ENCODE measurements at regions not wholly inside any gene's neighbourhood (a gene's known extent, or its start where the extent isn't known, plus 50 kb on each side); places are given as distances from the start of the nearest gene placed in this dataset.

- no peak for DNase-seq
- intact Hi-C loops (cut with DNase I) = no loop called here
Measured at GRCh38 chr6:21409231-21409630, 184.3 kb upstream of the SOX4 start.

GRCh38 chr6:21413428-21413827, 180.1 kb upstream of the SOX4 start:
- DNase-seq = no peak

DNA sequence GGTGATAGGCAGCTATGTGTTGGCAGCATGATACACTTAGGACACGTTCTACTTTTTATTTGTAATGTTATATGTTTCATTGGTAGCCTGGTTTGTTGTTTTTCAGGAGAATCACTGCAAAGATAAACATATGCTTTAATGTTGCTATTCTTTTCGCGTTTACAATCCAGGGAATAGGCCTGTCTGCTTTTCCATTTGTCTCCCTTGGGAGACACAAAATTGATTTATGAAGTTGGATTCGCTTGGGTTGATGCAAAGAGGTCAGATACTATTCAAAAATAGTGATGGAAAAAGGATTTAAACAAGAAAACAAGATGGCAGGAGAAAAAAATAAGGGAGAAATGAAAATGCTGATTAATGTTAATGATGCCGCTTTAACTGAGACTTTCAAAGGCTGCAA, 179.5 kb upstream of the SOX4 start:
- intact Hi-C loops (cut with DNase I) = no loop called here
- DNase-seq = no peak

More at GRCh38 chr6:21413428-21413827, 180.1 kb upstream of the SOX4 start:
- intact Hi-C loops (cut with DNase I) = no loop called here

- no peak for DNase-seq
- intact Hi-C loops (cut with DNase I) = no loop called here
Measured at GRCh38 chr6:21420146-21420878, 173.2 kb upstream of the SOX4 start.

- intact Hi-C loops (cut with DNase I) = no loop called here
- no peak for DNase-seq
Measured at GRCh38 chr6:21420926-21421325, 172.6 kb upstream of the SOX4 start.

DNA sequence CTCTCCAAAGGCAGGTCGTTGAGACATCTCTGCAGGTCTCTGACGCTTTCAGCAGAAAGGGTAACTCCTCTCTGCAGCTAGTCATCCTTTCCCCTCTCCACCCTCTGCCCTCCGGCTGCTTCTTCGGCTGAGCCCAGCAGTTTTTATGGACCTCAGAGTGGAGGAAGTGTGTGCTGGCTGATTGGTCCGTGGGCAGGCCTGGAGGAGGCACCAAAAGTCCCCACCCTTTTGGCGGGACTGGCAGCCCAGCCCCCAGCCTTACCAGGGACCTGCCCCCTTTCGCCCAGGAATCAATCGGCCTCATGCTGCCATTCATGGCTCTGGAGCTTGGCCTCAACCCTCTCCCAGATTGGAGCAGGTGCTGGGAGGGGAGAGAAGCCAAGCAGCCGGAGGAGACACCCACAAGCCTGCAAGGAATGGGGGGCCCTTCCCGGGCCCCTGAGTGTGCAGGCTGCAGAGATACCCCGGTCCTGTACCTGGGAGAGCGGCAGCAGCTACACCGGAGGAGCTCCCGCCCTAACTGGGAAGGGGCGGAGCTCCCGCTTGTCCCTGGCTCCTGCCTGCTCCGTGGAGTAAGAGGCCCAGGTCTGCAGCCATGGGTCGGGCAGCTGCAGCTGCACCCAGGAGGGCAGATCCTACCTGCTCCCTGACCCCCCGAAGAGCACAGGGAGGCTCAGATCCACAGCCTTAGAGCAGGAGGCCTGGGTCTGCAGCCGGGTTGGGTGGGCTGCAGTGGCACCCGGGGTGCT, 170.3 kb upstream of the SOX4 start:
- intact Hi-C loops (cut with DNase I) = no loop called here
- no peak for DNase-seq

GRCh38 chr6:21426841-21427490, 166.6 kb upstream of the SOX4 start:
- no peak for DNase-seq
- intact Hi-C loops (cut with DNase I) = no loop called here

DNA sequence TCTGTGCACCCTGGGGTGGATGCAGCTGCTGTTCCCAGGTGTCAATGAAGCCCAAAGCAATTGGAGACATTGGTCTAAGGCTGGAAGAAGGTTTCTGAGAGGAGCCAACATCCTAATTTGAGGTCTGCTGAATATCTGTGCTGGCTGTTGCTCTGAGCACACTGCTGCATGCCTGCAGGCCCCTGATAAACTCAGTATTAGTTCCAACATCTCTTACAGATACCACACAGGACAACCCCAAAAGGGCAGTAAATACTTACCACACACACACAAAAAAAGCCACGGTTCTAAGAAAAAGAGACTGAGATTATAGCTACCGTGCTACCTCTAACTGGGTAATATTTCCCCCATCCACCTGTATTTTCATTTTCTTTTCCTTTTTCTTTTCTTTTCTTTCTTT, 164.3 kb upstream of the SOX4 start:
- no peak for DNase-seq
- intact Hi-C loops (cut with DNase I) = no loop called here

- no peak for DNase-seq
- intact Hi-C loops (cut with DNase I) = no loop called here
Measured at GRCh38 chr6:21431526-21431925, 162.0 kb upstream of the SOX4 start.

- intact Hi-C loops (cut with DNase I) = no loop called here
- DNase-seq = no peak
Measured at GRCh38 chr6:21436625-21437024, 156.9 kb upstream of the SOX4 start.

GRCh38 chr6:21437581-21437980, 156.0 kb upstream of the SOX4 start:
- DNase-seq = no peak
- intact Hi-C loops (cut with DNase I) = no loop called here

- intact Hi-C loops (cut with DNase I) = no loop called here
- DNase-seq = no peak
Measured at GRCh38 chr6:21438237-21438985, 155.1 kb upstream of the SOX4 start.

DNA sequence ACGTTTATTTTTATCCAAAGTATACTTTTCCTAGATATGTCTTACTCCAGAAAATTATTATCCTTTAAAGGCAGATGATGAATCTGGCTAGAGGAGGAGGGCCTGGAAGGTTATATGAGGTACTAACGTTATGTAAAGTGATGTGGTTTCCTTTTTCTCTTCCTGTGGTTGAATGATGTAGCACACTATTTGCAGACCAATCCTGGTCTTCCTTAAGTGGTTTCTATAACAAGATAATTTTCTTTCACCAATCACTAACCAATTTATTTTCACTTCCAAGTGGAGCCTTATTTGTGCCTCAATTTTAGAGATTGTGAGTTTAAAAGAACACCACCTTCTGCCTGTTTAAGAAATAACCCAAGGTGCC, 154.6 kb upstream of the SOX4 start:
- intact Hi-C loops (cut with DNase I) = no loop called here
- DNase-seq = no peak

GRCh38 chr6:21441386-21441785, 152.2 kb upstream of the SOX4 start:
- intact Hi-C loops (cut with DNase I) = no loop called here
- DNase-seq = no peak

- intact Hi-C loops (cut with DNase I) = no loop called here
- no peak for DNase-seq
Measured at GRCh38 chr6:21442874-21443273, 150.7 kb upstream of the SOX4 start.

DNA sequence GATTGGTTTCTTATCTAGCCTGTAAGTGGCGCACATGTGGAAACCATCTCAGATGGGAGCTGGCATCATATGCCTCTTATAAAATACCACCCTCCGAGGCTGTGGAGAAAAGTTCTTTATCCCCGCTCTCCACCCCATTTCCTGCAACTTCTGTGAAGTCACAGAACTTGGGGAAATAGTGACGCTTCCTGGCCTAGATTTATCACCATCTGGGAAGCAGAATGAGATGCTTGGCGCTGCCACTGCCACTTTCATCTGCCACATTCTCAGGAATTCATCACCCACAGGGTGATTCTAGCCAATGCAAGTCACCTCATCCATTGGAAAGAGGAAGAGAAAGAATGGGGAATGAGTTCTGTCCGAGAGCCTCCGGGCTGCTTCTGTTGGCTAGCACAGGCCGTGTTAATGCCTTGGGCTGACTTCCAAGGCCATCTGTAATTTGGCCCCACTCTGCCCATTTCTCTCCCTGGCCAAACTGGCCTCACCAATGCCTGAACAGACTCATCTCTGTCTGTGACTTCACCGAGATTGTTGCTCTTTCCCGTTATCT, 148.8 kb upstream of the SOX4 start:
- no peak for DNase-seq

GRCh38 chr6:21447987-21448386, 145.6 kb upstream of the SOX4 start:
- intact Hi-C loops (cut with DNase I) = no loop called here
- DNase-seq = no peak

More for the DNA sequence above, 148.8 kb upstream of the SOX4 start:
- intact Hi-C loops (cut with DNase I) = no loop called here

GRCh38 chr6:21448485-21449109, 145.0 kb upstream of the SOX4 start:
- intact Hi-C loops (cut with DNase I) = no loop called here
- no peak for DNase-seq

- intact Hi-C loops (cut with DNase I) = no loop called here
- no peak for DNase-seq
Measured at GRCh38 chr6:21450149-21450548, 143.4 kb upstream of the SOX4 start.

All from head of caudate nucleus (tissue), 42 donors.